GM10266 (cell line): ENCODE measurements at regions not wholly inside any gene's neighbourhood (a gene's known extent, or its start where the extent isn't known, plus 50 kb on each side); places are given as distances from the start of the nearest gene placed in this dataset.

Experiments
- DNase-seq: peaks from one replicate; pipeline ENCODE4 v3.0.0; 2012; ENCODE audit errors: extremely low spot score
- CTCF ChIP-seq: IDR thresholded peaks from 2 replicates; pipeline ENCODE4 v1.5.1; 2012; ENCODE audit warnings: mild to moderate bottlenecking, low read depth; ENCODE audit not compliant: control insufficient read depth, insufficient read depth; ENCODE audit errors: missing control alignments

GRCh38 chr7:80971225-80971624 is 52.4 kb upstream of the SEMA3C start:
- DNase-seq, result no peak
- no peak for TF ChIP-seq CTCF
